ENCODE measurements at regions not wholly inside any gene's neighbourhood (a gene's known extent, or its start where the extent isn't known, plus 50 kb on each side); places are given as distances from the start of the nearest gene placed in this dataset.

DNA sequence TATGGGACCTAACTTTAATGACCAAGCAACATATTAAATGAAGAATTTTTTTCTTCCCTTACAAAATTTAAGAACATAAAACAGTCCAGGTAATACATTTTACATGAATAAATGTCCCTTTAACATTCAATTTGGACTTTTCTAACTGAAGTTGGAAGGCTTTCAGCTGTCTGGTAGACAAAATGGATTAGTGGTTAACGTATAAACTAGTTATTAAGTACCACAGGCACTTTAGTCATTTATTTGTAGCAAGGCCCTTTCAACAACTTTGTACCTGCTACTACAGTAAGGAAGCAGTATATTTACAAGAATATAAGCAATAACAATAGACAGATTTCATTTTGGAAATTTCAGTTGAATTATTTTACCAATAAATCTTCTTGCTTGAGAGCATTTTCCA, 152.5 kb upstream of the TENT5D start:
- DNase-seq (no peak), ATAC-seq (ENCODE audit: low read depth) (no peak)
- H3K4me1 Mint-ChIP-seq: no peaks in the 10 kb centered on the region
- Histone ChIP-seq H3K4me2 (replicated peaks; ENCODE audit: low read depth, low read length, poor library complexity, severe bottlenecking) (no peak overlapping the region), H3K36me3 (replicated peaks in 1 of 2; ENCODE audit: control extremely low read depth in 1 of 2, control insufficient read depth in 1 of 2, extremely low read depth in 1 of 2, insufficient read depth in 2 of 2, low read length in 1 of 2) (no peaks in the 10 kb centered on the region), H3K9ac (ENCODE audit: low read length) (no peak overlapping the region), H3K79me2 (ENCODE audit: control insufficient read depth, insufficient read depth, low read length) (no peaks in the 10 kb centered on the region), H3K4me1 (ENCODE audit: control insufficient read depth in 2 of 2, insufficient read depth in 2 of 2, low read length in 2 of 2) (no peaks in the 10 kb centered on the region), H2AFZ (ENCODE audit: insufficient read depth, low read depth, low read length, poor library complexity, severe bottlenecking) (no peak overlapping the region), H3K4me3 (ENCODE audit: control extremely low read depth in 1 of 5, extremely low read depth in 1 of 5, insufficient read depth in 1 of 5, low read depth in 2 of 5, low read length in 4 of 5) (no peak overlapping the region), H4K20me1 (ENCODE audit: control insufficient read depth, insufficient read depth, low read length, poor library complexity, severe bottlenecking) (no peaks in the 10 kb centered on the region), H3K27ac (ENCODE audit: low read length in 2 of 2) (no peak overlapping the region), H3K9me3 (ENCODE audit: control extremely low read depth in 1 of 3, control insufficient read depth in 2 of 3, insufficient read depth in 1 of 3, low read length in 2 of 3) (no peaks in the 10 kb centered on the region), H3K27me3 (replicated peaks in 1 of 4; ENCODE audit: control extremely low read depth in 1 of 4, control insufficient read depth in 3 of 4, insufficient read depth in 4 of 4, low read length in 3 of 4) (no peaks in the 10 kb centered on the region)
- TF ChIP-seq EZH2 (IDR thresholded peaks at IDR 0.05; ENCODE audit: borderline replicate concordance, insufficient read depth, low read depth, low read length, poor library complexity, severe bottlenecking): no peak
- TF ChIP-seq, protein P1, sequence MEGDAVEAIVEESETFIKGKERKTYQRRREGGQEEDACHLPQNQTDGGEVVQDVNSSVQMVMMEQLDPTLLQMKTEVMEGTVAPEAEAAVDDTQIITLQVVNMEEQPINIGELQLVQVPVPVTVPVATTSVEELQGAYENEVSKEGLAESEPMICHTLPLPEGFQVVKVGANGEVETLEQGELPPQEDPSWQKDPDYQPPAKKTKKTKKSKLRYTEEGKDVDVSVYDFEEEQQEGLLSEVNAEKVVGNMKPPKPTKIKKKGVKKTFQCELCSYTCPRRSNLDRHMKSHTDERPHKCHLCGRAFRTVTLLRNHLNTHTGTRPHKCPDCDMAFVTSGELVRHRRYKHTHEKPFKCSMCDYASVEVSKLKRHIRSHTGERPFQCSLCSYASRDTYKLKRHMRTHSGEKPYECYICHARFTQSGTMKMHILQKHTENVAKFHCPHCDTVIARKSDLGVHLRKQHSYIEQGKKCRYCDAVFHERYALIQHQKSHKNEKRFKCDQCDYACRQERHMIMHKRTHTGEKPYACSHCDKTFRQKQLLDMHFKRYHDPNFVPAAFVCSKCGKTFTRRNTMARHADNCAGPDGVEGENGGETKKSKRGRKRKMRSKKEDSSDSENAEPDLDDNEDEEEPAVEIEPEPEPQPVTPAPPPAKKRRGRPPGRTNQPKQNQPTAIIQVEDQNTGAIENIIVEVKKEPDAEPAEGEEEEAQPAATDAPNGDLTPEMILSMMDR (IDR thresholded peaks at IDR 0.05): no peak
- intact Hi-C loops (cut with micrococcal nuclease): no loop called here
- no CpG with 5 or more reads among the region's 1 CpG for WGBS (ENCODE audit: insufficient coverage)
- ChIA-PET POLR2A (no interaction called here), CTCF (no interaction called here)
- H3K27ac Mint-ChIP-seq: no peak overlapping the region
- no peaks in the 10 kb centered on the region for H3K9me3 Mint-ChIP-seq (ENCODE audit: insufficient read depth)
- H3K4me3 Mint-ChIP-seq: no peak overlapping the region
- H3K27me3 Mint-ChIP-seq: no peaks in the 10 kb centered on the region

DNA sequence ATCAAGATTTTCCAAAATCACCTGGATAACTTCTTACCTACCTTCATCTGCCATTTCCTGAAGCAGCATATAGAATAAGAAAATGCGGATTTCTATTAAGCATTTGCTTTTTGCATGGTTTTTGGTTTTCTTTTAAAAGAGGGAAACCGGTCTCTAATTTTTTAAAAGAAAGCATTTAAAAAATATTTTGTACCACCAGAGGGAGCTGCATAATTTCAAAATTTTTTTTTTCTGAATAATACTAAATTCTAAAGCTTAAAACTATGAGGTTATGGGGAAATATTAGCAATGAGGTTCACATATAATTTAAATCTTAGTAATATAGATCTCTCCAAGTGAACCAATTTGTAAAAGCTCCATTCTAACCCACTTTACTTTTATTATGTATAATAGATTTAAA, 137.7 kb upstream of the TENT5D start:
- H3K4me3 Mint-ChIP-seq: no peak overlapping the region
- H3K4me1 ChIP-seq (ENCODE audit: control insufficient read depth in 2 of 2, insufficient read depth in 2 of 2, low read length in 2 of 2): no peaks in the 10 kb centered on the region
- H2AFZ ChIP-seq (ENCODE audit: insufficient read depth, low read depth, low read length, poor library complexity, severe bottlenecking): no peak overlapping the region
- H3K9me3 Mint-ChIP-seq (ENCODE audit: insufficient read depth): no peaks in the 10 kb centered on the region
- H3K27me3 ChIP-seq (replicated peaks in 1 of 4; ENCODE audit: control extremely low read depth in 1 of 4, control insufficient read depth in 3 of 4, insufficient read depth in 4 of 4, low read length in 3 of 4): no peaks in the 10 kb centered on the region
- no peaks in the 10 kb centered on the region for H3K79me2 ChIP-seq (ENCODE audit: control insufficient read depth, insufficient read depth, low read length)
- no CpG with 5 or more reads among the region's 2 CpGs for WGBS (ENCODE audit: insufficient coverage)
- CTCF ChIA-PET: no interaction called here
- no peaks in the 10 kb centered on the region for H4K20me1 ChIP-seq (ENCODE audit: control insufficient read depth, insufficient read depth, low read length, poor library complexity, severe bottlenecking)
- no peaks in the 10 kb centered on the region for H3K36me3 ChIP-seq (replicated peaks in 1 of 2; ENCODE audit: control extremely low read depth in 1 of 2, control insufficient read depth in 1 of 2, extremely low read depth in 1 of 2, insufficient read depth in 2 of 2, low read length in 1 of 2)
- intact Hi-C loops (cut with micrococcal nuclease): no loop called here
- H3K27ac ChIP-seq (ENCODE audit: low read length in 2 of 2): no peak overlapping the region
- H3K9me3 ChIP-seq (ENCODE audit: control extremely low read depth in 1 of 3, control insufficient read depth in 2 of 3, insufficient read depth in 1 of 3, low read length in 2 of 3): no peaks in the 10 kb centered on the region
- DNase-seq (no peak), ATAC-seq (ENCODE audit: low read depth) (no peak)
- H3K27ac Mint-ChIP-seq: no peak overlapping the region
- H3K4me1 Mint-ChIP-seq: no peaks in the 10 kb centered on the region
- H3K9ac ChIP-seq (ENCODE audit: low read length): no peak overlapping the region
- H3K27me3 Mint-ChIP-seq: no peaks in the 10 kb centered on the region
- H3K4me3 ChIP-seq (ENCODE audit: control extremely low read depth in 1 of 5, extremely low read depth in 1 of 5, insufficient read depth in 1 of 5, low read depth in 2 of 5, low read length in 4 of 5): no peak overlapping the region
- TF ChIP-seq, protein P1 (IDR thresholded peaks at IDR 0.05): no peak
- no peak for TF ChIP-seq EZH2 (IDR thresholded peaks at IDR 0.05; ENCODE audit: borderline replicate concordance, insufficient read depth, low read depth, low read length, poor library complexity, severe bottlenecking)
- POLR2A ChIA-PET: no interaction called here
- no peak overlapping the region for H3K4me2 ChIP-seq (replicated peaks; ENCODE audit: low read depth, low read length, poor library complexity, severe bottlenecking)
